Effector memory CD4-positive, alpha-beta T cell (primary cell): ENCODE measurements at regions not wholly inside any gene's neighbourhood (a gene's known extent, or its start where the extent isn't known, plus 50 kb on each side); places are given as distances from the start of the nearest gene placed in this dataset.

Source experiments
- DNase-seq, 3 donors: peaks; one replicate each; pipeline ENCODE4 v3.0.0-alpha.2; 2020
- H3K27ac ChIP-seq: 2 replicates; pipeline ENCODE4 v1.7.0; 2013; ENCODE audit warnings: mild to moderate bottlenecking, low read length, moderate library complexity; ENCODE audit not compliant: insufficient read depth, poor library complexity, severe bottlenecking
- H3K27me3 ChIP-seq: replicated peaks from 2 replicates; pipeline ENCODE4 v1.7.0; 2013; ENCODE audit warnings: mild to moderate bottlenecking, low read length; ENCODE audit not compliant: insufficient read depth, control insufficient read depth, poor library complexity, severe bottlenecking
- H3K36me3 ChIP-seq: 2 replicates; pipeline ENCODE4 v1.7.0; 2013; ENCODE audit warnings: mild to moderate bottlenecking, low read length, moderate library complexity; ENCODE audit not compliant: control insufficient read depth, insufficient read depth
- H3K4me1 ChIP-seq: 2 replicates; pipeline ENCODE4 v1.7.0; 2013; ENCODE audit warnings: low read length, mild to moderate bottlenecking; ENCODE audit not compliant: control insufficient read depth, insufficient read depth, poor library complexity, severe bottlenecking
- H3K4me3 ChIP-seq: 2 replicates; pipeline ENCODE4 v1.7.0; 2013; ENCODE audit warnings: low read length, low read depth, mild to moderate bottlenecking; ENCODE audit not compliant: insufficient read depth, poor library complexity, severe bottlenecking
- H3K9me3 ChIP-seq: 2 replicates; pipeline ENCODE4 v1.7.0; 2013; ENCODE audit warnings: mild to moderate bottlenecking, low read length, moderate library complexity; ENCODE audit not compliant: control insufficient read depth

DNA sequence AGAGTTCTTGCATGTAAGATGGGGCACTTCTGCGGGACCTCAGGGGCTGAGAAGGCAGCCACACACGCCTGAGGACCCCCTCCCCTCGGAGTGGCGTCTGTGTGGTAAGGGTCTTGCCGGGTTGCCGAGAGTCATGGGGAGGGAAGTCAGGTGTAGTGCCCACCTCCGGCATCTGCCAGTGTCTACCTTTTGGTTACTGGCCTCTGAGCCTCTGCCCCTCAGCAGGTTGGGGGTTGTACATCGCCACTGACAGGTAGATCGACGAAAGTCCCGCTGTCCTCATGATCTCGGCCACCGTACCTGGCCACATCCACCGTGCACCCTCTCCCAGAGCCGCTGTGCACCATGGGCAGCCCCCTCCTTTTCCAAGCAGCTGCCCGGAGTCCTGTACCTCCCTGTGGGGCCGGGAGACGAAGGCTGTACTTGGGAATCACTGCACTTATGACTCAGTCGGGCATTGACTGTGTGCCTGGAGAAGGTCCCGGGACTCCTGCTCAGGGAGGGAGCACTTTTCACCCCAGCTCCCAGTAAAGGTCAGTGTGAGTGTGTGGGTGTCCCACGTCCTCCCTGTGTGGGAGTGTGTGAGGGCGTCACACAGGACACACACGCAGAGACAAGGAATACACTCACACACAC, 332.4 kb upstream of the MYT1L start:
- Histone ChIP-seq H3K27ac (no peak overlapping the region), H3K4me3 (no peak overlapping the region), H3K9me3 (no peaks in the 10 kb centered on the region), H3K4me1 (no peaks in the 10 kb centered on the region), H3K36me3 (no peaks in the 10 kb centered on the region), H3K27me3 (no peaks in the 10 kb centered on the region)
- no peak for DNase-seq

DNA sequence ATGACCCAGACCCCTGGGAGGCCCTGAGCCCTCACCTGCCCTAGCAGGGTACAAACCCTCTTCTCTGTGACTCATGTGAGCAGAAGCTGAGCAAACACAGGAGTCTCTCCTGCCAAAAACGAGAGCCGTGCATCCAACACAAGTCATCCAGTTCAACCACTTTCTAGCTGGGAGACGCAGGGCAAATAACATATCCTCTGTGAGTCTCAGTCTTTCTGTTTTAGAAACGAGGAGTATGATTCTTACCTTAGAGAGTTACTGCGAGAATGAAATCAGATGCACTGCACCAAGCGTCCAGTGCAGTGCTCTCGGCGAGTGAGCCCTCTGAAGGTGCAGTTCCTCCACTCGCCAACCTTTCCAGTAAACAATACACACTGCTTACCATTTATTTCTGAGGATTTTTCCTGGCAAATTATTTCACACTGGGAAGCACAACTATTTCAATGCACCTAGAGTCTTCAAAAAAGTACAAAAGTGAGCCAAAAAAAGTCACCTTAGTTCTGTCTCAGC, 331.8 kb upstream of the MYT1L start:
- no peaks in the 10 kb centered on the region for H3K9me3 ChIP-seq
- H3K4me1 ChIP-seq, result no peaks in the 10 kb centered on the region
- no peak overlapping the region for H3K27ac ChIP-seq
- H3K27me3 ChIP-seq, result no peaks in the 10 kb centered on the region
- no peak overlapping the region for H3K4me3 ChIP-seq
- no peak for DNase-seq
- H3K36me3 ChIP-seq, result no peaks in the 10 kb centered on the region

DNA sequence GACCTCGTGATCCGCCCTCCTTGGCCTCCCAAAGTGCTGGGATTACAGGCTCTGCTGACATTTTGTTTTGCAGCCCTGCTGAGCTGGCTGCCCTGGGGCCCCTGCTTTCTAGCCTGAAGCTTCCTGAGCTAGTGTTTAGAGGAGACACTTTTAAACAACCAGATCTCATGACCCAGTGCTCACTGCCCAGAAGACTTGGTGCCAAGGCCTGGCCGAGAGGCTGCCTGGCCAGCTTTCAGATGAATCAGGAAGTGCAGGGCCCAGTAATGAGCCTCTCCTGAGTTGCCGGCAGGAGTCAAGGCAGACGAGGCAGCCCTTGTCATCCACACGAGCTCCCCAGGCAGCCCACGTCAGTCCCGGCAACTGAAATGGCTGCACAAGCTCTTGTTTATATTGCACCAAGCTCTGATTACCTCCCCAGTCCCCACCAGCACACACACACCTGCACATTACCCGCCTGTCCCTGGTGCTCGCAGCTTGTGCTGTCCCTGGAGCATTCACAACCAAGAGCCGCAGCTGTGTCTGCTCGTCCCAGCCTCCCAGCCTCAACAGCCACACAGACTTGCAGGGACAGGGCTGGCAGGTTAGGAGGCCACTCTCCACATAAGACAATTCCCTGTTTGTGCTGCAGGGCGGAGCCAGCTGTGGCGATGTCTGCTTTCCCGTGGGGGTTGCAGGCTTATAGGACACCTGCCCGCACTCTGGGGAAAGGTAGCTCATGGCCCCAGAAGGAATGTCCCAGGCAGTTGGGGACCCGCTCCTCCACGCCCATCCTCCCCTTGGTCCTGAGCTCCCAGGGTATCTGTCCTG, 331.2 kb upstream of the MYT1L start:
- Histone ChIP-seq H3K27ac (no peak overlapping the region), H3K27me3 (no peaks in the 10 kb centered on the region), H3K4me1 (no peaks in the 10 kb centered on the region), H3K9me3 (no peaks in the 10 kb centered on the region), H3K36me3 (no peaks in the 10 kb centered on the region), H3K4me3 (no peak overlapping the region)
- DNase-seq, result no peak

DNA sequence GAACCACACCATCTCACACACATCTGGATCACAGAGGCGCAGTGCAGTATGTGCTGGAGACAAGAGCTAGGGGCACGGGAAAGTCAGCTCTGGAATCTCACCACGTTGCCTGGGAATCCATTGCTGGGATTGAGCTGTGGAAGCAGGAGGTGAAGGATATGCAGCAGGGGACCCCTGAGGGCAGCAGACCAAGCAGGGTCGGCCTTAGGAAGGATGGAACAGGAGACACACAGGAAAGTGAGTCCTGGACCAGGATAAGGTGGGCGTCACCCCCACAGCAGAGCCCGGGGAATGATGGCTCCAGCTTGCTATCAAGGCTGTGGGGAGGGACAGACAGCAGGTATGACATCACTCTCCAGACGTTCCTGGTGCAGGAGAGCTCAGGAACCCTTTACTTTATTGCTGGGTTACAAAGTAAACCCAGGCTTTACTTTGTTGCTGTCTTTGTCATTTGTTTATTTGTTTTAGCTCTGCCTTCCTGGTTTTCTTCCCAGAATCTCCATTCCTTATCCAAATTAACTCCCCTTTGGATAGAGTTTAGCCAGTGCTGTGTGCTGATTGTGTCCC, 329.8 kb upstream of the MYT1L start:
- H3K4me3 ChIP-seq, result no peak overlapping the region
- no peaks in the 10 kb centered on the region for H3K36me3 ChIP-seq
- H3K27ac ChIP-seq, result no peak overlapping the region
- H3K27me3 ChIP-seq, result no peaks in the 10 kb centered on the region
- DNase-seq, result no peak
- H3K4me1 ChIP-seq, result no peaks in the 10 kb centered on the region
- no peaks in the 10 kb centered on the region for H3K9me3 ChIP-seq

- Histone ChIP-seq H3K27ac (no peak overlapping the region), H3K4me3 (no peak overlapping the region), H3K4me1 (no peaks in the 10 kb centered on the region), H3K27me3 (no peaks in the 10 kb centered on the region), H3K36me3 (no peaks in the 10 kb centered on the region), H3K9me3 (no peaks in the 10 kb centered on the region)
- no peak for DNase-seq
Measured at GRCh38 chr2:2657121-2657962, 326.3 kb upstream of the MYT1L start.

- no peaks in the 10 kb centered on the region for H3K27me3 ChIP-seq
- DNase-seq, result no peak
- no peaks in the 10 kb centered on the region for H3K9me3 ChIP-seq
- no peaks in the 10 kb centered on the region for H3K36me3 ChIP-seq
- no peak overlapping the region for H3K4me3 ChIP-seq
- H3K4me1 ChIP-seq, result no peaks in the 10 kb centered on the region
- H3K27ac ChIP-seq, result no peak overlapping the region
Measured at GRCh38 chr2:2656115-2657011, 325.3 kb upstream of the MYT1L start.

DNA sequence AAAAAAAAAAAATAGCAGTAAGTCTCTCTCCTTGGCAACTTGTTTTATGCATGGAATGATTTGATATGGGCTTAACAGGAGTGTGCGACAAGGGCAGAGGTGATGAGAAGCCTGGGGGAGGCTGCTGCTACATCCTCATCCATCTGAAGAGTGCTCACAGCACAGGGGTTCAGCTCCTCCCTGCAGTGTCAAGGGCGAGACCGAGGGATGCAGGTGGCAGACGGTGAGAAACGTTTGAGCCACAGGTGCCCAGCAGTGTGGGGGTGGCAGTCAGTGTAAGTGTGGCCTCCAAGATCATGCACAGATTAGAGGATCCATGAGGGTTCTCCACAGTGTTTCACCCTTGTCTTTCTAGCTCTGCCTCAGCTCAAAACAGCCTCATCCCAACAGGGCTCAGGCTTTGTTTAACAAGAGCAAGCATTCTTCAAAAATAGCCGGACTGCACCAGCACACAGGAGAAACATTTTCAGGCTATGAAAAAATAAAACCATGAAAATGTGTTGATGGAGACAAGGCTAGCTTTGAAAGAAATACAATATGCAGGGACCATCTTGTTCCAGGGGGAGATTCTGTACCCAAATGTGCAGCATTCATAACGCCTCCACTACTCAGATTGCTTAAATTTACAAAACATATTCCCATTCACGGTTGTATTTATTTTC, 324.5 kb upstream of the MYT1L start:
- Histone ChIP-seq H3K36me3 (no peaks in the 10 kb centered on the region), H3K4me3 (no peak overlapping the region), H3K27me3 (no peaks in the 10 kb centered on the region), H3K27ac (no peak overlapping the region), H3K4me1 (no peaks in the 10 kb centered on the region), H3K9me3 (no peaks in the 10 kb centered on the region)
- no peak for DNase-seq

DNA sequence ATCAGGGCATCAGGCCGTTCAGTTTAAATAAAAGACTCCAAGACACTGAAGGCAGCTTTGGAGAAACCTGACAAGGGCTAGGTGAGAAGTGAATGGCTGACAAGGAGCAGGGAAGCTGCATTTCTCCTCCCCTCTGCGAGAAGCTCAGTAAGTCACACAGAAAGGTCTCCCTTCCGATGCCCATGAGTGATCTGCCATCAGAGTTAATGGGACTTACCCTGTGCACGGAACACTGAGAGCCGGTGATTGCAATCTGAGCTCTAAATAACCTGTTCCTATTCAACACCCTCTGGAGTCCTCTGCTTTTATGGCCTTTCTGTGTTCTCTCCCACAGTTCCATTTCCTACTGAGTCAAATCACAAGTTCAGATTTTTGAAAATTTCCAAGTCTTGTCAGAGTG, 322.2 kb upstream of the MYT1L start:
- DNase-seq, result no peak
- Histone ChIP-seq H3K27me3 (no peaks in the 10 kb centered on the region), H3K9me3 (no peaks in the 10 kb centered on the region), H3K36me3 (no peaks in the 10 kb centered on the region), H3K4me3 (no peak overlapping the region), H3K27ac (no peak overlapping the region), H3K4me1 (no peaks in the 10 kb centered on the region)
